Loucy (cell line): ENCODE measurements at regions not wholly inside any gene's neighbourhood (a gene's known extent, or its start where the extent isn't known, plus 50 kb on each side); places are given as distances from the start of the nearest gene placed in this dataset.

Experiments used
- H2AFZ ChIP-seq: fragments of 200-600 bp; sonication (generic); 2 replicates; pipeline ENCODE4 v1.6.0; 2016; ENCODE audit warnings: antibody characterized with exemption, mild to moderate bottlenecking, low read length, moderate library complexity
- H3F3A ChIP-seq: fragments of 200-600 bp; 2 replicates; pipeline ENCODE4 v1.6.0; 2016; ENCODE audit warnings: antibody characterized with exemption, low read depth, mild to moderate bottlenecking
- H3K27me3 ChIP-seq: fragments of 200-600 bp; sonication (generic); 2 replicates; pipeline ENCODE4 v1.6.1; 2014; ENCODE audit warnings: low read length, mild to moderate bottlenecking; ENCODE audit not compliant: insufficient read depth, poor library complexity, severe bottlenecking
- H3K36me3 ChIP-seq: fragments of 200-600 bp; sonication (generic); 2 replicates; pipeline ENCODE4 v1.6.1; 2016; ENCODE audit warnings: low read length; ENCODE audit not compliant: insufficient read depth
- H3K4me1 ChIP-seq: fragments of 200-600 bp; sonication (generic); 2 replicates; pipeline ENCODE4 v1.5.1; 2014; ENCODE audit warnings: low read length, mild to moderate bottlenecking; ENCODE audit not compliant: insufficient read depth, poor library complexity, severe bottlenecking
- H3K4me2 ChIP-seq: fragments of 200-600 bp; sonication (generic); 2 replicates; pipeline ENCODE4 v1.6.0; 2014; ENCODE audit warnings: antibody characterized with exemption, low read length, low read depth, mild to moderate bottlenecking; ENCODE audit not compliant: poor library complexity, severe bottlenecking
- H3K4me3 ChIP-seq: fragments of 200-600 bp; sonication (generic); 2 replicates; pipeline ENCODE4 v1.5.1; 2014; ENCODE audit warnings: low read length, mild to moderate bottlenecking, mixed read lengths; ENCODE audit not compliant: poor library complexity, severe bottlenecking
- H3K79me2 ChIP-seq: fragments of 200-600 bp; sonication (generic); 2 replicates; pipeline ENCODE4 v1.6.1; 2014; ENCODE audit warnings: low read length; ENCODE audit not compliant: insufficient read depth
- H3K9ac ChIP-seq: fragments of 200-600 bp; sonication (generic); 2 replicates; pipeline ENCODE4 v1.6.0; 2014; ENCODE audit warnings: mild to moderate bottlenecking, low read depth, low read length, moderate library complexity; ENCODE audit not compliant: poor library complexity, severe bottlenecking
- H3K9me2 ChIP-seq: fragments of 200-600 bp; sonication (generic); replicated peaks from 2 replicates; pipeline ENCODE4 v1.6.1; 2016; ENCODE audit warnings: low read depth, low read length, mixed read lengths
- H3K9me3 ChIP-seq: fragments of 200-600 bp; sonication (generic); 2 replicates; pipeline ENCODE4 v1.6.1; 2014; ENCODE audit warnings: mild to moderate bottlenecking, antibody characterized with exemption, low read length, low read depth; ENCODE audit not compliant: insufficient read depth
- H4K20me1 ChIP-seq: fragments of 200-600 bp; sonication (generic); 2 replicates; pipeline ENCODE4 v1.6.0; 2014; ENCODE audit warnings: antibody characterized with exemption, low read length, mild to moderate bottlenecking; ENCODE audit not compliant: insufficient read depth, poor library complexity, severe bottlenecking
- EZH2phosphoT487 ChIP-seq: fragments of 200-600 bp; IDR thresholded peaks from 2 replicates; pipeline ENCODE4 v1.6.1; 2018; ENCODE audit warnings: antibody characterized with exemption, mild to moderate bottlenecking, moderate library complexity, borderline replicate concordance
- TF ChIP-seq, protein P1 (sequence below): fragments of 200-600 bp; sonication (generic); conservative IDR thresholded peaks from 2 replicates; pipeline ENCODE4 v1.5.1; 2014; ENCODE audit warnings: mild to moderate bottlenecking, antibody characterized with exemption, low read length

DNA sequence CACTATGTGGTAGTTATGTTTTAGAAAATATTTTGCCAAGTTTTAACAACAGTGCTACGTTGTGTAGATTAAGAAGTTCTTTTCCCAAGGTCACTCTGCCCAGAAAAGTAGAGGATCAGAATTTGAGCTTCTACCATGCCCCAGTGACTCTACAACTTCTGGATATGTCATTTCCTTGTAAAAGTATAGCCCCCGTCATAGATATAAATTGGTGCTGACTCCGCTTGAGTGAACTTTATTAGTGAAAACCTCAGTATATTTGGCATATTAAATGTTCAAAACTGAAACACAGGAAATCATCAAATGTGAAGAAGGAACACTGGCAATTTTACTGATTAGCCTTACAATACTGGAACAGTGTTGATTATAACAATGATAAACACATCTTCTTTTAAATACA, 256.7 kb upstream of the UBE2E3 start:
- H3K36me3 ChIP-seq = no peaks in the 10 kb centered on the region
- no peaks in the 10 kb centered on the region for H3K27me3 ChIP-seq
- no peak overlapping the region for H3K4me3 ChIP-seq
- TF ChIP-seq, protein P1, sequence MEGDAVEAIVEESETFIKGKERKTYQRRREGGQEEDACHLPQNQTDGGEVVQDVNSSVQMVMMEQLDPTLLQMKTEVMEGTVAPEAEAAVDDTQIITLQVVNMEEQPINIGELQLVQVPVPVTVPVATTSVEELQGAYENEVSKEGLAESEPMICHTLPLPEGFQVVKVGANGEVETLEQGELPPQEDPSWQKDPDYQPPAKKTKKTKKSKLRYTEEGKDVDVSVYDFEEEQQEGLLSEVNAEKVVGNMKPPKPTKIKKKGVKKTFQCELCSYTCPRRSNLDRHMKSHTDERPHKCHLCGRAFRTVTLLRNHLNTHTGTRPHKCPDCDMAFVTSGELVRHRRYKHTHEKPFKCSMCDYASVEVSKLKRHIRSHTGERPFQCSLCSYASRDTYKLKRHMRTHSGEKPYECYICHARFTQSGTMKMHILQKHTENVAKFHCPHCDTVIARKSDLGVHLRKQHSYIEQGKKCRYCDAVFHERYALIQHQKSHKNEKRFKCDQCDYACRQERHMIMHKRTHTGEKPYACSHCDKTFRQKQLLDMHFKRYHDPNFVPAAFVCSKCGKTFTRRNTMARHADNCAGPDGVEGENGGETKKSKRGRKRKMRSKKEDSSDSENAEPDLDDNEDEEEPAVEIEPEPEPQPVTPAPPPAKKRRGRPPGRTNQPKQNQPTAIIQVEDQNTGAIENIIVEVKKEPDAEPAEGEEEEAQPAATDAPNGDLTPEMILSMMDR = no peak
- no peak for TF ChIP-seq EZH2phosphoT487
- no peaks in the 10 kb centered on the region for H3F3A ChIP-seq
- no peaks in the 10 kb centered on the region for H4K20me1 ChIP-seq
- no peaks in the 10 kb centered on the region for H3K9me2 ChIP-seq
- no peak overlapping the region for H3K4me2 ChIP-seq
- no peaks in the 10 kb centered on the region for H3K9me3 ChIP-seq
- H3K79me2 ChIP-seq = no peaks in the 10 kb centered on the region
- no peaks in the 10 kb centered on the region for H3K4me1 ChIP-seq
- no peak overlapping the region for H2AFZ ChIP-seq
- no peak overlapping the region for H3K9ac ChIP-seq

DNA sequence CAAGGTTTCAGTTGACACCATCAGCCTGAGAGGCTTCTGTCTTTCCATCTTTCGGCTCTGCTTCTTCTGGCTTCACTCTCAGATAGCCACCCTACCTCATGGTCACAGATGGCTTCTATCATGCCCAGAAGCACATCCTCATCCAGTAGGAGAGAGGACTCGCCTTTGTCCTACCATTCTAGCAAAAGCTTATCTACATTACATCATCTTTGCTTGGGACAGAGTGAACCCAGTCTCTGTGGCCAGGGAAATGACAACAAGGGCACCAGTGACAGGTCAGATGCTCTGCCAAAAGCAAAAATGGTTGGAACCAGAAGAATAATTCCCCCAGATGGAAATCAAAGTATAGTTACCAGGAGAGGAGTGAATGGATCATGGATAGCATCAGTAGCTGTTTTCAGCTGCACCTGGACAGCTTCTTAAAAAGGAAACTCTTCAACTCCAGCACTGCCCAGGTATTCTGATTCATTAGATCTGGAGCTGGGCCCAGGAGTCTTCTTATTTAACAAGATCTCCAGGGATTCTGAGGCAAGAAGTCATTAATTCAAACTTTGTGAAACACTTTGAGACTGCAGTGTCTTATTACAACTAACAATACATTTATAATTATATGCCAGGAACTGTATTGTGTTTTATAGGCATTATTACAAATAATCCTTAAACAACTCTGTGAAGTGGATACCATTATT, 257.7 kb upstream of the UBE2E3 start:
- H2AFZ ChIP-seq = no peak overlapping the region
- no peaks in the 10 kb centered on the region for H3K4me1 ChIP-seq
- H3K36me3 ChIP-seq = no peaks in the 10 kb centered on the region
- no peak for TF ChIP-seq EZH2phosphoT487
- TF ChIP-seq, protein P1 = no peak
- no peaks in the 10 kb centered on the region for H3K9me3 ChIP-seq
- no peak overlapping the region for H3K4me2 ChIP-seq
- H3K9me2 ChIP-seq = no peaks in the 10 kb centered on the region
- H3K4me3 ChIP-seq = no peak overlapping the region
- H3K9ac ChIP-seq = no peak overlapping the region
- H4K20me1 ChIP-seq = no peaks in the 10 kb centered on the region
- no peaks in the 10 kb centered on the region for H3K27me3 ChIP-seq
- no peaks in the 10 kb centered on the region for H3K79me2 ChIP-seq
- H3F3A ChIP-seq = no peaks in the 10 kb centered on the region

DNA sequence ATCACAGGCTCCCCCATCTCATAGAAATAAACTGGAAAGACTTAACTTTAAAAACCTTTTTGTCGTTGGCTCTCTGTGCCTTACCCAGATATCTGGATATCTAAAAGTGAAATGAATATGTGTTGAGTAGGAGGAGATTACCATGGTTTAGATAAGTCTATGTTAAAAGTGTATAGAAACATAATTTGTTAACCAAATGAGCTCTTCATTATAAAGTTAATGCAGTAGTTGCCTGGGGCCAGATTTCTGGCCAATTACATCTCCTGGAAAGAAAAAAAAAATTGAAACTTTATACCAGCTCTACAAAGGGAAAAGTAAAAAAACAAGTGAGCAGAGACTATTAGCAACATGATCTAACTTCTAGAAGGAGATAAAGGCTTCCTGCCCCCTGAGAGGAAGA, 259.6 kb upstream of the UBE2E3 start:
- Histone ChIP-seq H3K4me1 (no peaks in the 10 kb centered on the region), H3K4me3 (no peak overlapping the region), H3K9ac (no peak overlapping the region), H4K20me1 (no peaks in the 10 kb centered on the region), H3K9me2 (no peaks in the 10 kb centered on the region), H3K36me3 (no peaks in the 10 kb centered on the region), H3K79me2 (no peaks in the 10 kb centered on the region), H3F3A (no peaks in the 10 kb centered on the region), H2AFZ (no peak overlapping the region), H3K9me3 (no peaks in the 10 kb centered on the region), H3K4me2 (no peak overlapping the region), H3K27me3 (no peaks in the 10 kb centered on the region)
- no peak for TF ChIP-seq EZH2phosphoT487
- TF ChIP-seq, protein P1 = no peak
